Mucosa of rectum (tissue), 2 donors: ENCODE measurements at regions not wholly inside any gene's neighbourhood (a gene's known extent, or its start where the extent isn't known, plus 50 kb on each side); places are given as distances from the start of the nearest gene placed in this dataset.

Experiments
- H3K27ac ChIP-seq, 2 donors: one replicate each; pipeline ENCODE4 v1.7.0; 2013; ENCODE audit warnings: inconsistent platforms in 2 of 2, low read depth in 2 of 2, low read length in 2 of 2
- H3K27me3 ChIP-seq, 2 donors: one replicate each; pipeline ENCODE4 v1.7.0; 2013; ENCODE audit warnings: low read length in 2 of 2; ENCODE audit not compliant: control insufficient read depth in 2 of 2, insufficient read depth in 2 of 2
- H3K36me3 ChIP-seq, 2 donors: one replicate each; pipeline ENCODE4 v1.7.0; 2013; ENCODE audit warnings: low read length in 2 of 2; ENCODE audit not compliant: control insufficient read depth in 2 of 2, insufficient read depth in 2 of 2
- H3K4me1 ChIP-seq, 2 donors: one replicate each; pipeline ENCODE4 v1.7.0; 2013; ENCODE audit warnings: low read length in 2 of 2, mild to moderate bottlenecking in 1 of 2; ENCODE audit not compliant: control insufficient read depth in 2 of 2, insufficient read depth in 2 of 2
- H3K4me3 ChIP-seq, 2 donors: one replicate each; pipeline ENCODE4 v1.7.0; 2013; ENCODE audit warnings: low read length in 2 of 2
- H3K9ac ChIP-seq, 2 donors: one replicate each; pipeline ENCODE4 v1.7.0; 2013; ENCODE audit warnings: low read length in 2 of 2, low read depth in 1 of 2, mild to moderate bottlenecking in 1 of 2
- H3K9me3 ChIP-seq, 2 donors: one replicate each; pipeline ENCODE4 v1.7.0; 2013; ENCODE audit warnings: low read length in 2 of 2; ENCODE audit not compliant: control insufficient read depth in 2 of 2
- donor health status: healthy.
- donor health status: Normal muscosa, but diverticular disease.

DNA sequence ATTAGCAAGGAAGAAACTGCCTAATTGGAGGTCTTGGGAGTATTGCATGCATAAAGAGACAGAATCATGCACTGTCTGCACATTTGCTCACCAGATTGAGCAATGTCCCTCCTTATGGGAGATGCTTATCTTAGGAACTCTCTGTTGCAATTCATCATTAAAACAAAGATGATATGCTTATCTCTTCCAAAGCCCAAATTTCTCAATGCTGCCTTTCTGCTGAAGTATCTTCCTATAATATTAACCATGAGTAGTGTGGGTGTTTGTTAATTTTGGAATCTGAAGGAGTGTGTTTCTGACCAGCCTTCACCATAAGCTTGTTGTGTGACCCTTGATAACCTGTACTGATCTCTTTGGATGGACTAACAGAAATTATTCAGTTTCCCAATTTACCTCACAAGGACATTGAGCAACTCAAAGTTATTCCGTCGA lies 1257.6 kb upstream of the FLRT2 start:
- H3K27ac ChIP-seq, result no peak overlapping the region
- H3K4me3 ChIP-seq, result no peak overlapping the region
- no peaks in the 10 kb centered on the region for H3K27me3 ChIP-seq
- H3K9ac ChIP-seq, result no peak overlapping the region
- no peaks in the 10 kb centered on the region for H3K4me1 ChIP-seq
- peaks cover 0 to 3% of the 10 kb centered on the region in 2 donors for H3K9me3 ChIP-seq
- no peaks in the 10 kb centered on the region for H3K36me3 ChIP-seq

DNA sequence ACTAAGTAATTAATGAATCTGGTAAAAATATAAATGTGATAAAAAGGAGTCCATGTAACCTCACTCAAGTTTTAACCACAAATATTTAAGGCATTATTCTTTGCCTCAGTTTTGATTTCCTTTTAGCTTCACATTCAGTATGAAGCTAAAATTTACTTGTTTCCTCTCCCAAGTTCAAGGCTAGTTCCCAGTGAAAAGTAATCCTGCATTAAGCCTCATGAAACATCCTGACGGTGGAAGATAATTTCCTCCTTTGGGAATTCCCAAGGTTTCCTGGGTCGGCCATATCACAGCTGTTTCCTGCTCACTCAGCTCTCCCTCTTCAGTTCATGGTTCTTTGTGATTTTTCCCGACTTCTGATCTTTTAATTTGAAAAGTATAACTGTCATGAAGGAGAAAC lies 1256.8 kb upstream of the FLRT2 start:
- no peaks in the 10 kb centered on the region for H3K4me1 ChIP-seq
- no peaks in the 10 kb centered on the region for H3K27me3 ChIP-seq
- H3K4me3 ChIP-seq, result no peak overlapping the region
- H3K9ac ChIP-seq, result no peak overlapping the region
- H3K9me3 ChIP-seq, result no peaks in the 10 kb centered on the region
- no peak overlapping the region for H3K27ac ChIP-seq
- no peaks in the 10 kb centered on the region for H3K36me3 ChIP-seq

DNA sequence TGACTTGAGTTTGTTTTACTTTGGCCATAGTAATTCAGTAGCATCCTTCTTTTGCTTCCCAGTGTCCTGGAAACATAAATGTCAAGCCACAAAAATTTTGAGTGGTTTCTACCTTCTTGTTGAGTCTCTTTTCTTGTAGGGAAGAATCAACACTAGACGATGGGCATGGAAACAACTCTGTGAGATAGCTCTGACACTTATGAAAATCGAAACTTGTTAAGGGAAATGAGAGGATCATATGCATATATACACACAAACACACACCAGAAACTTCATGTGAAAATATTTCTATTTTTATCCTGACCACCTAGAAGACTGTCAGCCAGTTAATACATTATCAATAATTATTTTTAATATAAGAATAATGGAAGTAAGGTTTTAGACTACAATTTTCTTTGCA lies 1247.3 kb upstream of the FLRT2 start:
- H3K27me3 ChIP-seq, result no peaks in the 10 kb centered on the region
- no peak overlapping the region for H3K4me3 ChIP-seq
- H3K4me1 ChIP-seq, result no peaks in the 10 kb centered on the region
- no peak overlapping the region for H3K27ac ChIP-seq
- H3K9ac ChIP-seq, result no peak overlapping the region
- H3K9me3 ChIP-seq, result no peaks in the 10 kb centered on the region
- no peaks in the 10 kb centered on the region for H3K36me3 ChIP-seq

DNA sequence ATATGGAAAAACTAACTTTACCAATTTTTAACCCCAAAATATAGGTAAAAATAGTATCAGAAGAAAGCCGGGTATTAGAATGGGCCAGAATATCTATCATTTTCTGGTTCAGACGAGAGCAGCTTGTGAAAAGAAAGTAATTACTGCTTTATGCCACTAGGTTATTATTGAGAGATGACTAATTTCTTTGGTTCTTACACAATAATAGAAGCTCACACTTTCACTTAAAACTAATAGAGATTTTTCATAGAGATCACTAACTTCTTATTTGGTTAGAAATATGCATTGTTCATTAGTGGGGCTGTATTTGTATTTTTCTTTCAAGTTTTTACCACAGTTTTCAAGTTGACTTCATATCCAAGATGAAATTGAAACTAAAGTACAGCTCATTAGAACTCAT lies 1241.2 kb upstream of the FLRT2 start:
- no peaks in the 10 kb centered on the region for H3K4me1 ChIP-seq
- no peak overlapping the region for H3K27ac ChIP-seq
- no peaks in the 10 kb centered on the region for H3K9me3 ChIP-seq
- no peaks in the 10 kb centered on the region for H3K36me3 ChIP-seq
- H3K4me3 ChIP-seq, result no peak overlapping the region
- no peaks in the 10 kb centered on the region for H3K27me3 ChIP-seq
- no peak overlapping the region for H3K9ac ChIP-seq

DNA sequence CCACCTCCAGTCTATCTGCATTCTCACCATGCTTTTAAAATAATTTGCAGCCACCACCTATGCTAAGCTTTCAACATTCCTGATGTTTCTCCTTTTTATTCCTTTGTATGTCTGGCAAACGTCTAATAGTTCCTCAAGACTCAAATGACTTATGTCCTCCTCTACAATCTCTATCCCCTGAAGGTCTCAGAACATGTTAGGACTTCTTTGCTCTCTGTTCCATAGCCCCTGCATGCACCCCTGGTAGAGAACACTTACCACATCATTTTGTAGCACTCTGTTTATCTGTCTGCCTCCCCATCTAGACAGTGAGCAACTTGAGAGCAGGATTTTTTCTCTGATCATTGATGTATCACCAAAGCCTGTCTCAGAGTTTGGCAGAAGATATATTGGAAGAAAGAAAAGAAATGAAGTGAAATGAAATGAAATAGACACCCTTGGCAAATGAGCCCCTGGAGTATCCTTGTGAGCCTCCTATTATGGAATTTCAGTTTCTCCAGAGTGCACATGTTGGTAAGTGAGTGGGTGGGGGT lies 1231.2 kb upstream of the FLRT2 start:
- H3K27me3 ChIP-seq, result no peaks in the 10 kb centered on the region
- no peak overlapping the region for H3K4me3 ChIP-seq
- H3K27ac ChIP-seq, result no peak overlapping the region
- H3K9ac ChIP-seq, result no peak overlapping the region
- peaks cover 0 to 2% of the 10 kb centered on the region in 2 donors for H3K9me3 ChIP-seq
- H3K36me3 ChIP-seq, result no peaks in the 10 kb centered on the region
- no peaks in the 10 kb centered on the region for H3K4me1 ChIP-seq

DNA sequence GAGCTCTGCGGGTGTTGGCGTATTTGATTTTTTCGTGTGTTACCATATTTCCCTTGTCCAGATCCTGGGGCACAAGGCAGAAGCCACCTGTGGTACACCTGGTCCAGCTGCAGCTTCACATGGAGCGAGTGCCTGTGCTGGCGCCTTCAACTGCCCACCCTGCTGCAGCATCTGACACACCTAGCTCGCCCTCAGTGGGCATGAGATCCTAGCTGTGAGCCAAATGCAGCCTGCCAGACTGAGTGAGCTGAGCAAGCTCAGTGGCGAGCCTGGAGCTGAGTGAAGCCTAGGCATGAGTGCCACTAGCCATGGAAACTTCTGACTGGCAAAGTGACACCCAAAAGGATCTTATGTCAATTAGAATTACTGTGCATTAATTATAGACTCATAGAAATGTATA lies 1226.8 kb upstream of the FLRT2 start:
- no peaks in the 10 kb centered on the region for H3K27me3 ChIP-seq
- peaks cover 0 to 2% of the 10 kb centered on the region in 2 donors for H3K9me3 ChIP-seq
- no peak overlapping the region for H3K4me3 ChIP-seq
- no peak overlapping the region for H3K9ac ChIP-seq
- H3K4me1 ChIP-seq, result no peaks in the 10 kb centered on the region
- no peaks in the 10 kb centered on the region for H3K36me3 ChIP-seq
- no peak overlapping the region for H3K27ac ChIP-seq

- Histone ChIP-seq H3K36me3 (no peaks in the 10 kb centered on the region), H3K4me3 (no peak overlapping the region), H3K4me1 (no peaks in the 10 kb centered on the region), H3K27ac (no peak overlapping the region), H3K9ac (no peak overlapping the region), H3K27me3 (no peaks in the 10 kb centered on the region), H3K9me3 (peaks cover 3 to 5% of the 10 kb centered on the region in 2 donors)
Observed at GRCh38 chr14:84312551-84312950, 1217.4 kb upstream of the FLRT2 start.

DNA sequence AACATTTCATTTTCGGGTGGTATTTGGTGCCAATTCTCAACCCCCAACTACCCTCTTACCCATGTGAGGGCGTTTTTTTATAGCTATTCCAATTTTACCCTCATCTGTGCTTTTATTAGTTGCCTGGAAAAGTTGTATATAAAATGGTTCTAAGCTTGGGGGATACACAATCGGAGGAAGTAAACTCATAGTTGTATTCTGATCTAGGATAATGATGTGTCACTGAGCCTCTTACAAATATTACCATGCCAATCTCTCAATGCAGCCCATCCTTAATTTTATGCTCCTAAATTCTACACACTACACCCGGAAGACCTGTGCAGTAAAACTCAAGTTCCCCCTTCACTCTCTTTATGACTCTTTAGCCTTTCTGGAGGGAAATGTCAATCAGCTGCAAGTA lies 1206.5 kb upstream of the FLRT2 start:
- Histone ChIP-seq H3K9me3 (no peaks in the 10 kb centered on the region), H3K4me3 (no peak overlapping the region), H3K4me1 (no peaks in the 10 kb centered on the region), H3K9ac (no peak overlapping the region), H3K27ac (no peak overlapping the region), H3K27me3 (no peaks in the 10 kb centered on the region), H3K36me3 (no peaks in the 10 kb centered on the region)

DNA sequence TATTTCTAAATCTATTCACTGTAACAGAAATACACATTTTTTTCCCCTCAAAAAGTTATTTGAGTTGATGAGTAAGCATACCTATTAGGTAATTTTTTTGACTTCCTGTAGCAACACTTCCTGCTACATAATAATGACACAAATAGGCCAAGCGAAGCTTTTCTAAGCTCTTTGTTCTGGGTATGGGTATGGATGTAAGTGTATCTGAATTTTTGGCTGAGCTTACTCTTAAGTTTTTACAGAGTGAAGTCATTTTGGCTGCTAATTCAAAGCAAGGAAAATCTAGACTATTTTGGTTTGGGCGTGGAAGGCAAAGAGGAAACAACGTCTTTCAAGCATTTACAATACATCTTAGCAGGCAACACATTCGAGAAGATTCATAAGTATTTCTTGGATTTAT lies 1206.0 kb upstream of the FLRT2 start:
- Histone ChIP-seq H3K9ac (no peak overlapping the region), H3K27me3 (no peaks in the 10 kb centered on the region), H3K9me3 (no peaks in the 10 kb centered on the region), H3K4me3 (no peak overlapping the region), H3K4me1 (no peaks in the 10 kb centered on the region), H3K27ac (no peak overlapping the region), H3K36me3 (no peaks in the 10 kb centered on the region)

- no peaks in the 10 kb centered on the region for H3K9me3 ChIP-seq
- no peaks in the 10 kb centered on the region for H3K27me3 ChIP-seq
- H3K4me1 ChIP-seq, result no peaks in the 10 kb centered on the region
- H3K4me3 ChIP-seq, result no peak overlapping the region
- H3K27ac ChIP-seq, result no peak overlapping the region
- H3K36me3 ChIP-seq, result no peaks in the 10 kb centered on the region
- no peak overlapping the region for H3K9ac ChIP-seq
Observed at GRCh38 chr14:84336433-84336832, 1193.5 kb upstream of the FLRT2 start.

GRCh38 chr14:84340938-84341337 lies 1189.0 kb upstream of the FLRT2 start:
- Histone ChIP-seq H3K9me3 (no peaks in the 10 kb centered on the region), H3K9ac (no peak overlapping the region), H3K4me3 (no peak overlapping the region), H3K4me1 (no peaks in the 10 kb centered on the region), H3K27ac (no peak overlapping the region), H3K27me3 (no peaks in the 10 kb centered on the region), H3K36me3 (no peaks in the 10 kb centered on the region)
